Peyer's patch (tissue), 4 donors: ENCODE measurements at regions not wholly inside any gene's neighbourhood (a gene's known extent, or its start where the extent isn't known, plus 50 kb on each side); places are given as distances from the start of the nearest gene placed in this dataset.

ENCODE experiments used
- DNase-seq, 3 donors: peaks; one replicate each; pipeline ENCODE4 v3.0.0-alpha.2; 2017 to 2019
- H3K27ac ChIP-seq, 4 donors: fragments of 200-600 bp; sonication (generic); one replicate each; pipeline ENCODE4 v1.5.1; 2016 to 2019
- H3K27me3 ChIP-seq, 2 donors: fragments of 200-600 bp; sonication (generic); one replicate each; pipeline ENCODE4 v1.5.1; 2019
- H3K36me3 ChIP-seq, 3 donors: fragments of 200-600 bp; sonication (generic); one replicate each; pipeline ENCODE4 v1.5.1; 2016 to 2019
- H3K4me1 ChIP-seq, 4 donors: fragments of 200-600 bp; sonication (generic); one replicate each; pipeline ENCODE4 v1.5.1; 2016 to 2019
- H3K4me3 ChIP-seq, 4 donors: fragments of 200-600 bp; sonication (generic); 1 replicate in 3 of 4; 2 replicates in 1 of 4; pipeline ENCODE4 v1.5.1; 2016 to 2019; ENCODE audit warnings: mild to moderate bottlenecking in 1 of 4
- H3K9me3 ChIP-seq, 4 donors: fragments of 200-600 bp; sonication (generic); one replicate each; pipeline ENCODE4 v1.5.1; 2016 to 2019; ENCODE audit warnings: mild to moderate bottlenecking in 1 of 4
- POLR2A ChIP-seq, 2 donors: fragments of 450-650 bp; IDR thresholded peaks; one replicate each; pipeline ENCODE4 v1.5.1; 2017; ENCODE audit warnings: antibody characterized with exemption in 2 of 2, mild to moderate bottlenecking in 2 of 2, moderate library complexity in 2 of 2
- TF ChIP-seq, protein P1 (sequence below), 6 experiments: fragments of 450-650 bp in 4 of 6; fragments of 200-600 bp in 2 of 6; sonication (generic) in 1 of 6; IDR thresholded peaks; one replicate each; pipeline ENCODE4 v1.5.1; 2017 to 2019; ENCODE audit warnings: antibody characterized with exemption in 6 of 6, mild to moderate bottlenecking in 3 of 6, moderate library complexity in 1 of 6

DNA sequence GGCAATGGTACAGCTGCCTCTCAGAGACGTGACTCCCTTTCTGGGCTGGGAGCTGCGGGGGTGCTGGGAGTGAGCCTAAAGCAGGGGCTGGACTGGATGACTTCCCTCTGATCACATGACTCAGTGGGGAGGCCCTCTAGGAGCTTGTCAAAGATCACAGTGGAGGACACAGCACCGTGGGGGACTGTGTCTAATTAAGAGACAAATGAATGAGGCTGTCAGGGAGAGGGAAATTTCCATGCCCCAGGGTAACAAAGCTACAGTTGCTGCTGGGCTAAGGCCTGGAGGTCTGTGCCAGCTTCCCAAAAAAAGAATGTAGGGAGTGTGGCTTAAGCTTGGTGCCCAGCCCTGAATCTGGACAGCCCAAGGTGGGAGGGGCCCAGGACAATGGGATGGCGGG, 262.8 kb upstream of the PLET1 start:
- Histone ChIP-seq H3K36me3 (no peaks in the 10 kb centered on the region), H3K9me3 (no peaks in the 10 kb centered on the region), H3K27ac (peak overlapping the region in 1 of 4 donors; percentile 42), H3K27me3 (no peaks in the 10 kb centered on the region), H3K4me1 (peaks cover 0 to 14% (median 0%) of the 10 kb centered on the region in 4 donors), H3K4me3 (no peak overlapping the region)
- no peak for DNase-seq
- no peak for TF ChIP-seq POLR2A (IDR thresholded peaks at IDR 0.05)
- TF ChIP-seq, protein P1, sequence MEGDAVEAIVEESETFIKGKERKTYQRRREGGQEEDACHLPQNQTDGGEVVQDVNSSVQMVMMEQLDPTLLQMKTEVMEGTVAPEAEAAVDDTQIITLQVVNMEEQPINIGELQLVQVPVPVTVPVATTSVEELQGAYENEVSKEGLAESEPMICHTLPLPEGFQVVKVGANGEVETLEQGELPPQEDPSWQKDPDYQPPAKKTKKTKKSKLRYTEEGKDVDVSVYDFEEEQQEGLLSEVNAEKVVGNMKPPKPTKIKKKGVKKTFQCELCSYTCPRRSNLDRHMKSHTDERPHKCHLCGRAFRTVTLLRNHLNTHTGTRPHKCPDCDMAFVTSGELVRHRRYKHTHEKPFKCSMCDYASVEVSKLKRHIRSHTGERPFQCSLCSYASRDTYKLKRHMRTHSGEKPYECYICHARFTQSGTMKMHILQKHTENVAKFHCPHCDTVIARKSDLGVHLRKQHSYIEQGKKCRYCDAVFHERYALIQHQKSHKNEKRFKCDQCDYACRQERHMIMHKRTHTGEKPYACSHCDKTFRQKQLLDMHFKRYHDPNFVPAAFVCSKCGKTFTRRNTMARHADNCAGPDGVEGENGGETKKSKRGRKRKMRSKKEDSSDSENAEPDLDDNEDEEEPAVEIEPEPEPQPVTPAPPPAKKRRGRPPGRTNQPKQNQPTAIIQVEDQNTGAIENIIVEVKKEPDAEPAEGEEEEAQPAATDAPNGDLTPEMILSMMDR (IDR thresholded peaks at IDR 0.05), result no peak

DNA sequence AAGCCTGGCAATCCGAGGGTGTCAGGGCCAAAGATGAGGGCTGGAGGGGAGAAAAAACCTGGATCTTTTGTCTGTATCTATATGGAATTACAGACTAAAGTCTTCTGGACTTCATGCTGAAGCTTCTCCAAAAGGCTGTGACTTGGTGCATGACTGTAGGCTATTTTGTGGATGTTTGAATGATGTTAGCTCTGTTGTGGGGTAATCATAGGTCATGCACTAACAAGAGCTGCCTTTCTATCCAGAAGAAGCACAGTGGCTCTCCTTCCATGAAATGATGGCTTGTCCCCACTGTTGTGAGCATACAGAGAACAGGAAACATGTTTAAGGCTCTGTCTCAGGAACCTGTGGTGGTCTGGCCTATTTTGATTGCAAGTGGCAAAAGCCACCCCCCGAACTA, 263.3 kb upstream of the PLET1 start:
- Histone ChIP-seq H3K27ac (peak overlapping the region in 2 of 4 donors; percentile 0 to 56), H3K4me3 (no peak overlapping the region), H3K4me1 (peaks cover 0 to 14% (median 0%) of the 10 kb centered on the region in 4 donors), H3K36me3 (no peaks in the 10 kb centered on the region), H3K9me3 (no peaks in the 10 kb centered on the region), H3K27me3 (no peaks in the 10 kb centered on the region)
- no peak for TF ChIP-seq POLR2A (IDR thresholded peaks at IDR 0.05)
- TF ChIP-seq, protein P1 (IDR thresholded peaks at IDR 0.05), result no peak
- DNase-seq, result no peak

DNA sequence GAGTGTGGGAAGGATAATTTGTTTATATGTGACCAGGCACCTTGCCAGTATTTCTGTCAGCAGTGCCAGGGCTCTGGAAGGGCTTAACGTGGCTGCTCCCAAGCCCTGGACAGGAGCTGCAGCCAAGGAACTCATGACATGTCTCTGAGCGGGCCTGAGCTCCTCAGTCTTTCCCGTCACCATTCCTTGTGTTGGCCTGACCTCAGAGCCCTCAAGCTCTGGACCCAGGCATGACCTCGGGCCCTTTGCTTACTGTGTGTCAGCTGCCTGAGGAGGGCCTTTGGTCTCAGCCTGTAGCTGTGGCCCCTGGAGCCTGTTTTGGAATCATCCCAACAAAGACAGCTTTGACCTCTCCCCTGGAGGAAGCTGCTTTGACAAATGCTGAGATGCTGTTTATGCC, 264.1 kb upstream of the PLET1 start:
- peak in 1 of 3 donors; percentile 52 for DNase-seq
- Histone ChIP-seq H3K27me3 (no peaks in the 10 kb centered on the region), H3K36me3 (no peaks in the 10 kb centered on the region), H3K4me1 (peaks cover 0 to 14% (median 0%) of the 10 kb centered on the region in 4 donors), H3K9me3 (no peaks in the 10 kb centered on the region), H3K4me3 (no peak overlapping the region), H3K27ac (peak overlapping the region in 2 of 4 donors; percentile 0 to 56)
- TF ChIP-seq, protein P1 (IDR thresholded peaks at IDR 0.05), result no peak
- no peak for TF ChIP-seq POLR2A (IDR thresholded peaks at IDR 0.05)

DNA sequence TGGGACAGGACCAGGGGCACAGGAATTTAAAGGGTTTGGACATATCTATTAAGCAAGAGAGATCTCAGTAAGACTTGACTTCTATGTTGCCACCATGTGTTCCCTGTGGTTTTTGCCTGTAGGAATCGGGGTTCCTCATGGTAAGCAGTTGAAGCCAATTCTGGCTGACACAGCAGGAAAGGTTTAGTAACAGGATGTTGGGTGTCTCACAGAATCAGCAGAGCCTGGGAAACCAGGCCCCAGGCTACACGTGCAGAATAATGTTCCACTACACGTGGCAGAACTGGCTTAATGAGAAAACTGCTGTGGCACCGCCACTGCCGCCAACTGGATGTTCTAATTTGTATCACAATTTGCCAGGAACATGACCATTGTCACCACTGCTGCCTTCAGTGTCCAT, 264.6 kb upstream of the PLET1 start:
- Histone ChIP-seq H3K4me1 (peaks cover 0 to 14% (median 0%) of the 10 kb centered on the region in 4 donors), H3K27ac (peak overlapping the region in 2 of 4 donors; percentile 17 to 56), H3K4me3 (no peak overlapping the region), H3K9me3 (no peaks in the 10 kb centered on the region), H3K36me3 (no peaks in the 10 kb centered on the region), H3K27me3 (no peaks in the 10 kb centered on the region)
- DNase-seq, result peak in 1 of 3 donors; percentile 57
- TF ChIP-seq, protein P1 (IDR thresholded peaks at IDR 0.05), result no peak
- TF ChIP-seq POLR2A (IDR thresholded peaks at IDR 0.05), result no peak

DNA sequence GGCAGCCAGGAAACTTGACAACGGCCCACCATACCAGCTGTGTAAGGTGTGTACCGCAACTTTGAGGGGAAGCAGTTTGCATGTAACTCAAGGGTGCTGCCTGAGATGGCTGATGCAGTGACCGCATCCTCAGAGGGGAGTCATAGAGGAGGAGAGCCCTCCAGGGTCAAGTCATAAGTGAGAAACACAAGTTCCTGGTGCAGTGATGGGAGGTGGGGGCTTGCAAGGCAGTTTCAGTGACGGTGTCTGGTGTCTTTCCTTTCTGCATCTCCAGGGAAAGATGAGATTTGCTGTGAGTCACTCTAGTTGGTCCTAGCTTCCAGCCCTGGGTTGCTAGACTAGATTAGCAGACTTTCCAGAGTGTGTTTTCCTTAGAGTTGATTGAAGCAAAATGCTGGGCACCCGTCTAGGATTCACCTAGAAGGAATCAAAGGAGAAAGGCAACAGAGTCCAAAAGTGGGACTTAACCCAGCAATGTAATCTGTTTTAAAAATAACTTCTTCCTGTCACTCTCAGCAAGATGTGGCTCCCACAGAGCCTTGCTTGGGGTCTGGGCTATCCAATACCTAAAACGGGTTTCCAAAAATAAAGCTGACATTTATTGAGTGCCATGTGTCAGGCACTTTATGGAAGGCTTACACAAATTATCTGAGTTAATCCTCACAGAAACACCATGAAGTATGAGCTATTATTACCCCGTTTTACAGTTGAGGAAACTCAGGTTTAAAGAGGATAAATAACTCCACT, 265.4 kb upstream of the PLET1 start:
- Histone ChIP-seq H3K9me3 (no peaks in the 10 kb centered on the region), H3K4me3 (no peak overlapping the region), H3K27me3 (no peaks in the 10 kb centered on the region), H3K27ac (peak overlapping the region in 2 of 4 donors; percentile 17 to 38), H3K36me3 (no peaks in the 10 kb centered on the region), H3K4me1 (peaks cover 0 to 14% (median 0%) of the 10 kb centered on the region in 4 donors)
- TF ChIP-seq, protein P1 (IDR thresholded peaks at IDR 0.05), result no peak
- no peak for TF ChIP-seq POLR2A (IDR thresholded peaks at IDR 0.05)
- DNase-seq, result no peak
